ENCODE measurements at regions not wholly inside any gene's neighbourhood (a gene's known extent, or its start where the extent isn't known, plus 50 kb on each side); places are given as distances from the start of the nearest gene placed in this dataset.
A peak's percentile ranks its signal among the peaks of the same experiment; 100 is the strongest.

DNA sequence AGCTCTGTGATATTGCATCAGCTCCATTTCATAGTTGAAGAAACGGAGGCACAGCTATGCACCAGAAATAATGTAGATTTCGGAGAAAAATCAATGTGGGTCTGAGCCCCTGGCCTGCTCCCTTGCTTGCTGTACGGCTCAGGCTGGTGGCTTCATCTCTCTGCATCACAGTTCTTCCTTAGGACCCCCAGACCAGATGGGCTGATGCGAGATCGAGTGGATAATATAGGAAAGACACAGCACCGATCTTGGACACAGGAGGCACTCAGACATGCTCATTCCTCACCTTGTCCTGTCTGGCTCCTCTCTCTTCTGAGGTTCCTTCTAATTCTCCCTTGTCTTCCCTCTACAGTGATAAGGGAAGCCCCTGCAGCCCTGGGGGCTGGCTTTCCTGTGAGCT lies 365.9 kb upstream of the ZMIZ1 start:
- no peak for DNase-seq

GRCh38 chr10:78703593-78703992 lies 365.2 kb upstream of the ZMIZ1 start:
- no peak for DNase-seq

DNA sequence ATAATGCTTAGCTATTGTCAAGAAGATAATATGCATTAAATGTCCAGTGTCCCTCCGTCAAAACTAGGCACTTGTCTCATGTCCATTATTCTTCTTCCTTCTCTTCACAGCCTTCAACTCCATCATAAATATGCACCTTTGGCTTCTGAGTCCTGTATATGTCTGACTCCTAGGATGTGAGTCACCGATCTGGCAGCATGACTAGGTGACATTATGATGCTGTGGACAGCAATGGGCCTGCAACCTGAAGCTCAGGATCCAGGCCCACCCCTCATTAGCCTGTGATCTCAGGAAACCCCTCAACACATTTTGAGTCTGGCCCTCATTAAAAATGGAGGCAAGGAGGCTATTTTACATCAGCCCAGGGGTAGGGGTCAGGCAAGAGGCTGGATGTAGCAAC lies 362.5 kb upstream of the ZMIZ1 start:
- DNase-seq, result no peak

DNA sequence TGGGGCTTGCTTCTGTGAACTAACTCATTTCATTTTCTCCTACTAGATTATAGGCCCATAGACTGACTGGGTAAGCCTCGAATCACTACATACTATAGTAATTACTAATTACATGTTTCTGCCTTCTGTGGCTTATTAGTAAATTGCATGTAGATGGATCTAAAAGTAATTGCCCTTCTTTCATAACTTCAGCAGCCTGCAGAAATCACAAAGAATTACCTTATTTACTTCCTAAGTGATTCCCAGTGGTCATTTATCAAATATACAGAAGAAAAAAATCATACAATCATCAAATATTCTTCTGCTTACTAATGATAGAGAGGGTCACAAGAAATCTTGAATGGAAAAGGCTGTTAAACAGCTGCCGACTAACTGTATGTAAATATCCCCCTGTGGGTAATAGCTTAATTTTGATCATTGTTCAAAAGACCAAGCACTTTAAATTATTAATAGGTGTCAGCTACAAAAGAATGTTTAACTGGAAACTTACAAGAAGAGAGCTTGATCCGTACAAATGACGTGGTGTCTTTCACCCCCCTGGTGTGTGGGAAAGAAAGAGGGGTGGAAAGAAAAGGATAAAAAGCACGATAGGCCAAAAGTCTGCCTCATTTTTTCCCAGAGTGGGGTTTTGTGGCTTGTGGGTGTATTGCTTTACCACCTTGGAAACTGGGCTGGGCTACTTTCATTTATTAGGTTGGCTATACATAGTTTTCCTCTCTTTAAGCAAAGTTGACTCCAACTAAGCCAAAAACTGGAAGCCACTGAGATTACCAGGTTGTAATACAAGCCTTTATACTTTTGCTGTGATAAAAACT lies 361.8 kb upstream of the ZMIZ1 start:
- no peak for DNase-seq

GRCh38 chr10:78707745-78708144 lies 361.0 kb upstream of the ZMIZ1 start:
- no peak for DNase-seq

- DNase-seq, result peak; percentile 4
Observed at GRCh38 chr10:78712147-78712546, 356.6 kb upstream of the ZMIZ1 start.

GRCh38 chr10:78713659-78714058 lies 355.1 kb upstream of the ZMIZ1 start:
- no peak for DNase-seq

- no peak for DNase-seq
Observed at GRCh38 chr10:78714225-78714624, 354.5 kb upstream of the ZMIZ1 start.

DNA sequence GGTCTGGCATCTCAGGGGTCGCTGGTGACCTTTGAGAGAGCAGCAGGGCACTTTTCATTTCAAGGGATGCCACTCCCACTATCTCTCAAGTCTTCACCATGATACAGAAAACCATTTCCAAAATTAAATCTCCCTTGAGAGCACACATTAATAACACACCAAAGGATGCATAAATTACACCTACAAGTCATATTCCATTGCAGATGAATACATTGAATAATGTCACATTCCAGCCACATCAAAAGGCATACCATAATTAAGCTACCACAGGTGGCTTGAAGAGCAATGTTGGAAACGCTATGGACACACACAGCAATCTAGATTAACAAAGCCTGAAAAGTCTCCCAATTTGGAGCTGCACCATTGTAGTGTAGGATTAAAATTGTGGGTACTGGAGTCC lies 353.3 kb upstream of the ZMIZ1 start:
- no peak for DNase-seq

DNA sequence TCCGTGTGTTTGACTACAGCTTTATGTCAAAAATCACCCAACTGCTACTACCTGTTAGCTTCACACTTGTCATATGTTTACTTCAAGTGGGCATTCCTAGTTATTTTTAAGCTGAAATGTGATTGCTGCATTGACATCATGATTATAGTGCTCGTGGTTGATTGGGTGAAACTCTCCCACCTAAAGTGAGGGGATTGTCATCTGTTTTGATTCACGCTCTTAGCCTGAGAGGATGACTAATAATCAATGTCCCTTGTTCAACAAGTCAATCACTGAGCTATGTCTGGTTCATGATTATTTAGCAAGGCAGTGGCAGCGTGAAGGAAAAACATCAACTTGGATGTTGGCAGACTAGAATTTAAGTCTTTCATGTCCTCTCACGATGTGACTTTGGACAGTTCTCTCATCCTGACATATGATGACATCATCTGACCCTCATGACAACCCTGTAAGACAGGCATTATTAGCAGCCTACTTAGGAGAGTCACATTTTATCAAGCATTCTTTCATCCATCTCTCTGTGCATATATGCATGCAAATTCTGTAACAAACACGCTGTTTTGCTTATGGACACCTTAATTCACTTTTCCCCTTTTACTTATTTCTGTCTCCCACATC lies 352.6 kb upstream of the ZMIZ1 start:
- DNase-seq, result no peak

DNA sequence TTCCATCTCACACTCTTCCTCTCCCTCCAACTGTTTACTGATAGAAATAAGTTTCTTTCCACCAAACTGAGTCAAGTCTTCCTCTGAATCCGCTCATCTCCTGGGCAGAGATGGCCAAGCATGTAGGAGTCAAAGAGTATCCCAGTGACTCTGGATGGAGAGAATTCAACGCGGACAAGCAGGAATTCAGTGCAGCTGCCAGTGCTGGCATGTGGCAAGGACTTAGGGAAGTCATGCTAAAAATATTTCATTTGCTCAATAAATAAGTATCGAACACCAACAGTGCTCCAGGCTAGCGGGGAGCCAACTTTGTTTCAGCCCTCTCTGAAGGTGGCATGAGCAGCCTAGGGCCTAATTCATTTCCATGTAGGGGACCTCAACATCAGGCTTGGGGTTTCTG lies 351.6 kb upstream of the ZMIZ1 start:
- no peak for DNase-seq

- DNase-seq, result no peak
Observed at GRCh38 chr10:78718032-78718572, 350.7 kb upstream of the ZMIZ1 start.

GRCh38 chr10:78719276-78719675 lies 349.5 kb upstream of the ZMIZ1 start:
- DNase-seq, result no peak

- DNase-seq, result no peak
Observed at GRCh38 chr10:78720091-78720490, 348.7 kb upstream of the ZMIZ1 start.

DNA sequence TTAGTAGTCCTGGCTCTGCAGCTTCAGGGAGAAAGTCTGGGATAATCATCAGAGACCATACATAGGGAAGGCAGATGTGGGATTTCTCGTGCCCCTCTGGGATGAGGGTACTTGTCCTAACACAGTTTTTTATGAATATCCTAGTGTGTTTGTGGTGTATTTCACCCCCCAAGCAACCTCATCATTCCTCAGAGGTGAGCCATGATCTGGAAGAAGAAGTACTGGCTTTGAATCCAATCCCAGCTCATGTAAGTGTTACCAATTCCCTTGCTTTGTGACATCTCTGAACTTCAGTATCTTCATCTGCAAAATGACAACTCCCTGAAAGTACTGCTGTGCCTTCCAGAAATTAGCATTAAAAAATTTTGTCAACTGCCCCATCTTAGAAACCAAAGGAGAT lies 347.5 kb upstream of the ZMIZ1 start:
- DNase-seq, result no peak

GRCh38 chr10:78724846-78725245 lies 343.9 kb upstream of the ZMIZ1 start:
- no peak for DNase-seq

DNA sequence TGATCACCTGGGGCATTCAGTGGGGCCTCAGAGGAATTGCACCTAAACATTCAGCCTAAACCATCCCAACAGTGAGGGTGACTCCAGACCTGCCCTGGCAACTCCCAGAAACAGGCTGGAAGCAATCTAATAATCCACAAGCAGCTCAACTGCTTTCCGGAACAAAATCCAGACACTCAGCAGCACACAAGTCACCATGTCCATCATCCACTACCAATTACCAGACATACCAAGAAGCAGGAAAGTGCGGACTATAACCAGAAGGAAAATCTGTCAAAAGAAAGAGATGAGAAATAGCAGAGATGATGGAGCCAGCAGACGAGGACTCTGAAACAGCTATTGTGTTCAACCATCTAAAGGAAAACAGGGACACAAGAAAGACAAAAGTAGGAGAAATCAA lies 342.6 kb upstream of the ZMIZ1 start:
- DNase-seq, result no peak

DNA sequence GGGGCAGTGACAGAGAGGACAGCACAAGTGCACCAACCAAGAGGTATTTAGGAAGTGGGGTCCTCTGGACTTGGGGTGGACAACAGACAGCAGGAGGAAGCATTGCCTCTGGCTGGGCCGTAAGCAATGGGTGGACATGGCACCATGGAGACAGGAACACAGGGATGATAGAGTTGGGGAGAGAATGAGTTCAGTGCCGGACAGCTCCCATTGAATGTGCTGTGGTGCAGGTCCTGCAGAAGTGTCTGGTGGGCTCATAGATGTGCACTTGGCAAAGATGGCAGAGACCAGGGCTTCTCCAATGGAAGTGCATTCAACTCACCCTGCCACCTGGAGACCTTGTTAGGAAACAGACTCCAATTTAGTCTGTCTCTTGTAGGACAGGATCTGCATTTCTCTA lies 341.5 kb upstream of the ZMIZ1 start:
- no peak for DNase-seq

DNA sequence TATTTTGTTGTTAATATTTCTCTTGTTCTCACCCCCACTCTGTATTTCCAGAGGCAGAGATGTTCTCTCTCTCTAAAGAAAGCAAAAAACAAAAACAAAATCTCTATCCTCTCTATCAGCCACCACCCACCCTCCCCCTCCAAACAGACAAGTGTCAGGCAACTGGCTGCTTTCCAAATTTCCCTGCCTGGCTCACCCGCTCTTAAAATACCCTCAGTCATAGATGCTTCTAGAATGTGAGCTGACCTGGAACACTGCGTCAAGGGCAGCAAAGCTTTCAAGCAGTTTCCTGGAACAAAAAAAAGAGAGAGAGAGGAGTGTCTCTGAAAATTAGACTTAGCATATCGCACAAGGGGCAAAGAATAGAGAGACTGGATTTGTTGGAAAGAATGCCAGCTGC lies 341.0 kb upstream of the ZMIZ1 start:
- DNase-seq, result no peak

DNA sequence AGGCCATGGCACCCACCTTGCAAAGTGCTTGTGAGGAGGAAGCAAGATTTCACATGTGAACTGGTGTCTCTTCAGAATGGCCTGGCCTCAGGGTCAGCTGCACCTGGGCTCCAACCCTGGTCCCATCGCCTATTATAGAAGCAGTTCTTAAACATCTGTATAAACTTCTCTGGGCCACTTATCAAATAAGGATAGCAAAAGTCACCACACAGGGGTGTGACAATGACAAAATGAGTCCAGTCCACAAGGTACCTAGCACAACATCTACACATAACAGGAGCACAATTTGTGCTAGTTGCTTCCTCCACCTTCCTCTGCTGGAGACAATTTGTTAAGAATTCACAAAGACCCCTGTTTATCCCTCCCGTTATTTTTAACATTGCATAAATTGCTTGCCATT lies 340.6 kb upstream of the ZMIZ1 start:
- DNase-seq, result no peak

DNA sequence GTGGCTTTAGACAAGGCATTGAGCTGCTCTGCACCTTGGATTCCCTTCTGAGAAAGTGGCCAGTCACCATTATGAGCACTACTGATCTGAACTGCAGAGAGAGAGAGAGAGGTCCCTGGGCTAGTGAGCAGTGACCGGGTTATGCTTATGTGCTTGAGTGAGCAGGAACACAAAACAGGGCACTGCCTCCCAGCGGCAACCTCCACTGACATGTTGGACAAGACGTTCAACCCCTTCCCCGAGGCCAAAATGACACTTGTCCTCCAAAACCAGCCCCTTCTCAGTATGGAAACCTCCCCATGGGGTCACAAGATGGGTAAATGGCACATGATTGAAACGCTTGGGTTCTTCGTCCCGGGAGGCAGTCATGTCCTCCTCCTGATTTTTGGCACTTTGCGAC lies 339.4 kb upstream of the ZMIZ1 start:
- no peak for DNase-seq

- DNase-seq, result no peak
Observed at GRCh38 chr10:78729800-78730199, 339.0 kb upstream of the ZMIZ1 start.

DNA sequence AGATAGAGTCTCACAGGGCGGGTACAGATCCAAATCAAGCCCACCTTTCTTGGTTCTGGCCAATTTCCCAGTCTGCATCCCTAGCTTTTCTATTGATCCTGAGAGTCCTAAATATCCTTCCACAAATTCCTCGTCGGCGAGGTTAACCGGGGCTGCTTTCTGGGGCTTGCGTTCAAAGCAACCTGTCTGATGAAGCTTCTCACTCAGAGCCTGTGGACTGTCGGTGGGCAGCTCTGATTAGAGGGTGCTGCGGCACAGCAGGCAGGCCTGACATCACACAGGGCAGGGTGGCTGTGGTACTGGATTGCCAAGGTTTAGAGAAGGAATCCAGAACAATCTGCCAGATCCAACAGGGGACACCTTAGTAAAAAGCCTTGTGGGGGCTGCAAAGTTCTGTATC lies 338.0 kb upstream of the ZMIZ1 start:
- no peak for DNase-seq

- no peak for DNase-seq
Observed at GRCh38 chr10:78731675-78732074, 337.1 kb upstream of the ZMIZ1 start.

DNA sequence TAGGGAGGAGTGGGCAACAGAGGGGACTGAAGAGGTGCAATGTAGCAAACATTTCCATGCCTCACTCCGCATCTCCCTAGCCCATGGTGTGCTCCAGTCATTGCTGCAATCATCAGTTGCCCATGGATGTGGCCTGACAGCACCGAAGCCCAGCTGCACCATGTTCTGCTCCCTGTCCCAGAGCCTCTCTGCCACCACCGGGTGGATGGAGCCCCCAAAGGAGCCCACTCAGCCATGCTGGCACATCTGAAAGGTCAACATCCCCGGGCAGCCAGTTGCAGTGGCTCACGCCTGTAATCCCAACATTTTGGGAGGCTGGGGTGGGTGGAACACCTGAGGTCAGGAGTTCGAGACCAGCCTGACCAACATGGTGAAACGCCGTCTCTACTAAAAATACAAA lies 336.4 kb upstream of the ZMIZ1 start:
- no peak for DNase-seq
